WTC11 (cell line): ENCODE measurements at regions not wholly inside any gene's neighbourhood (a gene's known extent, or its start where the extent isn't known, plus 50 kb on each side); places are given as distances from the start of the nearest gene placed in this dataset.

ENCODE experiments used
- ATAC-seq: fragments of 200-7000 bp; cut with Tn5 transposase; 2 replicates; pipeline ENCODE4 v1.10.0; 2021; ENCODE audit warnings: mild to moderate bottlenecking, moderate library complexity
- CTCF ChIA-PET: fragments of 300-600 bp; sonication (Branson Sonifier 250); formaldehyde crosslinking; loops from one replicate; lab custom pipeline; 2021; ENCODE audit warnings: antibody characterized with exemption; lab: Charles Lee
- POLR2A ChIA-PET: fragments of 350-600 bp; sonication (Branson Sonifier 250); formaldehyde crosslinking; loops from one replicate; lab custom pipeline; 2021; ENCODE audit warnings: antibody characterized with exemption; lab: Charles Lee
- DNase-seq: peaks from one replicate; pipeline ENCODE4 v3.0.0; 2021; ENCODE audit warnings: low spot score
- H3K27ac Mint-ChIP-seq: 2 replicates; pipeline ENCODE4 v1.8.0; 2021; ENCODE audit warnings: mixed read lengths
- H3K27me3 Mint-ChIP-seq: 2 replicates; pipeline ENCODE4 v1.8.0; 2021; ENCODE audit warnings: low read depth, mild to moderate bottlenecking, moderate library complexity, mixed read lengths
- H3K36me3 Mint-ChIP-seq: 2 replicates; pipeline ENCODE4 v1.8.0; 2021; ENCODE audit warnings: mixed read lengths
- H3K4me1 Mint-ChIP-seq: 2 replicates; pipeline ENCODE4 v1.8.0; 2022; ENCODE audit warnings: mixed read lengths
- H3K4me3 Mint-ChIP-seq: 2 replicates; pipeline ENCODE4 v1.8.0; 2021; ENCODE audit warnings: mild to moderate bottlenecking, moderate library complexity, mixed read lengths
- H3K9me3 Mint-ChIP-seq: 2 replicates; pipeline ENCODE4 v1.8.0; 2021; ENCODE audit warnings: mixed read lengths
- ATF1 ChIP-seq: sonication (generic); formaldehyde crosslinking; IDR thresholded peaks from 2 replicates; pipeline ENCODE4 v1.8.1; 2023; ENCODE audit warnings: mild to moderate bottlenecking, moderate library complexity, missing genetic modification reagents
- CREB1 ChIP-seq: sonication (generic); formaldehyde crosslinking; IDR thresholded peaks from 2 replicates; pipeline ENCODE4 v1.8.0; 2023; ENCODE audit warnings: mild to moderate bottlenecking, missing genetic modification reagents
- CREM ChIP-seq: sonication (generic); formaldehyde crosslinking; IDR thresholded peaks from 2 replicates; pipeline ENCODE4 v1.8.1; 2022; ENCODE audit warnings: mild to moderate bottlenecking, missing genetic modification reagents, moderate library complexity
- ELF4 ChIP-seq: sonication (generic); formaldehyde crosslinking; IDR thresholded peaks from 2 replicates; pipeline ENCODE4 v1.8.1; 2022; ENCODE audit warnings: low read depth, mild to moderate bottlenecking, moderate library complexity, missing genetic modification reagents
- ESRRA ChIP-seq: sonication (generic); formaldehyde crosslinking; IDR thresholded peaks from 2 replicates; pipeline ENCODE4 v1.8.1; 2022; ENCODE audit warnings: mild to moderate bottlenecking, missing genetic modification reagents, borderline replicate concordance
- FOXJ3 ChIP-seq: sonication (generic); formaldehyde crosslinking; IDR thresholded peaks from 2 replicates; pipeline ENCODE4 v1.9.0; 2021; ENCODE audit warnings: missing genetic modification reagents, mild to moderate bottlenecking, borderline replicate concordance
- JUN ChIP-seq: sonication (generic); formaldehyde crosslinking; IDR thresholded peaks from 2 replicates; pipeline ENCODE4 v1.8.0; 2023; ENCODE audit warnings: mild to moderate bottlenecking, missing genetic modification reagents
- NFATC4 ChIP-seq: fragments of 250-450 bp; sonication (Bioruptor Pico); IDR thresholded peaks from 2 replicates; pipeline ENCODE4 v1.9.0; 2021; ENCODE audit warnings: mild to moderate bottlenecking
- PRRX2 ChIP-seq: fragments of 250-450 bp; sonication (Bioruptor Pico); IDR thresholded peaks from 2 replicates; pipeline ENCODE4 v1.8.0; 2021; ENCODE audit warnings: mild to moderate bottlenecking
- RORB ChIP-seq: fragments of 250-450 bp; sonication (Bioruptor Pico); IDR thresholded peaks from 2 replicates; pipeline ENCODE4 v1.9.0; 2021; ENCODE audit warnings: mild to moderate bottlenecking
- TP53 ChIP-seq: sonication (generic); formaldehyde crosslinking; IDR thresholded peaks from 2 replicates; pipeline ENCODE4 v1.8.1; 2023; ENCODE audit warnings: mild to moderate bottlenecking, missing genetic modification reagents
- ZNF138 ChIP-seq: sonication (generic); formaldehyde crosslinking; conservative IDR thresholded peaks from 2 replicates; pipeline ENCODE4 v1.8.1; 2022; ENCODE audit warnings: mild to moderate bottlenecking, moderate library complexity, missing genetic modification reagents
- ZNF219 ChIP-seq: sonication (generic); formaldehyde crosslinking; IDR thresholded peaks from 2 replicates; pipeline ENCODE4 v1.8.0; 2023; ENCODE audit warnings: missing genetic modification reagents, mild to moderate bottlenecking, borderline replicate concordance
- TF ChIP-seq, protein P1 (sequence below): sonication (generic); formaldehyde crosslinking; IDR thresholded peaks from 2 replicates; pipeline ENCODE4 v1.8.1; 2022; ENCODE audit warnings: mild to moderate bottlenecking, moderate library complexity, missing genetic modification reagents
- TF ChIP-seq, protein P2 (sequence below): sonication (generic); formaldehyde crosslinking; conservative IDR thresholded peaks from 2 replicates; pipeline ENCODE4 v1.8.1; 2023; ENCODE audit warnings: mild to moderate bottlenecking, low read depth, missing genetic modification reagents, moderate library complexity
- TF ChIP-seq, protein P3 (sequence below): sonication (generic); formaldehyde crosslinking; IDR thresholded peaks from 2 replicates; pipeline ENCODE4 v1.8.0; 2022; ENCODE audit warnings: mild to moderate bottlenecking, missing genetic modification reagents
- TF ChIP-seq, protein P4 (sequence below): sonication (generic); formaldehyde crosslinking; IDR thresholded peaks from 2 replicates; pipeline ENCODE4 v1.8.1; 2022; ENCODE audit warnings: low read depth, mild to moderate bottlenecking, moderate library complexity, missing genetic modification reagents, borderline replicate concordance
- TF ChIP-seq, protein P5 (sequence below): sonication (generic); formaldehyde crosslinking; IDR thresholded peaks from 2 replicates; pipeline ENCODE4 v1.8.0; 2022; ENCODE audit warnings: mild to moderate bottlenecking, missing genetic modification reagents
- TF ChIP-seq, protein P6 (sequence below): sonication (generic); formaldehyde crosslinking; IDR thresholded peaks from 2 replicates; pipeline ENCODE4 v1.8.1; 2023; ENCODE audit warnings: mild to moderate bottlenecking, missing genetic modification reagents, borderline replicate concordance
- TF ChIP-seq, protein P7 (sequence below): fragments of 250-450 bp; sonication (Bioruptor Pico); IDR thresholded peaks from 2 replicates; pipeline ENCODE4 v1.9.0; 2021; ENCODE audit warnings: moderate library complexity, mild to moderate bottlenecking, inconsistent platforms, borderline replicate concordance
- TF ChIP-seq, protein P8 (sequence below): sonication (generic); formaldehyde crosslinking; IDR thresholded peaks from 2 replicates; pipeline ENCODE4 v1.8.1; 2023; ENCODE audit warnings: mild to moderate bottlenecking, missing genetic modification reagents, moderate library complexity

DNA sequence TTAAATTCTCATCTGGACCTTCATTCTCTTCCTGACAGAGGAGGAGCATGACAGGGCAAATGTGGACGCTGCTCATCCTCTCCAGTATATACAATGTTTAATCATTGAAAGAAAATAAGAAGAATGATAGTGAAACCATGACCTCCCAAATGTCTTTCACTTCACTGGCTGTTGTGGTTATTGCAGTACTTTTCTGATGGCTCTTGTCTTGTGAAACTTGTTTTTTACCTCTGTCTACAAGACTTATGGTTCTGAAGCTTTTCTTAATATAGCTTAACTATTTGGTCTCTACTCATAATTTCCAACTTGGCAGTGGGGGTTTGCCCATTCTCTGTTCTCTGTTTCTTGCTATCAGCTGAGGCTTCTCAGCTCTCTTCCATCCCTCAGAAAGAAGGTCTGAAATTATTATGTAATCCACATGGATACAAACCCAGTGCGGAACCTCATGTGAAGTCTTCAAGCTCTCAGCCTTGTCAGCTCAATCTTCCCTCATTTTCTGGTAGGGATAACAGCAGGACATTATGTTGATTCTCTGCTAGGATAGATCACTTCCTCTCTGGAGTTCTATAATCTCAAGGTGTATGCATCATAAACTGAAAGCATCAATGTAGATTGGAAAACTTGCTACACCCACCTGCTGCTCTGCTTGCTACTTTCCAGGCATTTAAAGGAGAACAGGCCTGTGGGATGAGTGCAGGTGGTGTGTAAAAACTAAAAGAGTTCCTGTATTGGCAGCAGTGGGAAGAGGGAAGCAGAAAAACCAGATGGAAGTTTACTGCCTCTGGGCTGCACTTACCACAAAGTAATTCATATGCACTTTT is 250.3 kb upstream of the HTR2A start (continued):
- TF ChIP-seq, protein P1, sequence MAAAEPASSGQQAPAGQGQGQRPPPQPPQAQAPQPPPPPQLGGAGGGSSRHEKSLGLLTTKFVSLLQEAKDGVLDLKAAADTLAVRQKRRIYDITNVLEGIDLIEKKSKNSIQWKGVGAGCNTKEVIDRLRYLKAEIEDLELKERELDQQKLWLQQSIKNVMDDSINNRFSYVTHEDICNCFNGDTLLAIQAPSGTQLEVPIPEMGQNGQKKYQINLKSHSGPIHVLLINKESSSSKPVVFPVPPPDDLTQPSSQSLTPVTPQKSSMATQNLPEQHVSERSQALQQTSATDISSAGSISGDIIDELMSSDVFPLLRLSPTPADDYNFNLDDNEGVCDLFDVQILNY: no peak
- TF ChIP-seq, protein P2, sequence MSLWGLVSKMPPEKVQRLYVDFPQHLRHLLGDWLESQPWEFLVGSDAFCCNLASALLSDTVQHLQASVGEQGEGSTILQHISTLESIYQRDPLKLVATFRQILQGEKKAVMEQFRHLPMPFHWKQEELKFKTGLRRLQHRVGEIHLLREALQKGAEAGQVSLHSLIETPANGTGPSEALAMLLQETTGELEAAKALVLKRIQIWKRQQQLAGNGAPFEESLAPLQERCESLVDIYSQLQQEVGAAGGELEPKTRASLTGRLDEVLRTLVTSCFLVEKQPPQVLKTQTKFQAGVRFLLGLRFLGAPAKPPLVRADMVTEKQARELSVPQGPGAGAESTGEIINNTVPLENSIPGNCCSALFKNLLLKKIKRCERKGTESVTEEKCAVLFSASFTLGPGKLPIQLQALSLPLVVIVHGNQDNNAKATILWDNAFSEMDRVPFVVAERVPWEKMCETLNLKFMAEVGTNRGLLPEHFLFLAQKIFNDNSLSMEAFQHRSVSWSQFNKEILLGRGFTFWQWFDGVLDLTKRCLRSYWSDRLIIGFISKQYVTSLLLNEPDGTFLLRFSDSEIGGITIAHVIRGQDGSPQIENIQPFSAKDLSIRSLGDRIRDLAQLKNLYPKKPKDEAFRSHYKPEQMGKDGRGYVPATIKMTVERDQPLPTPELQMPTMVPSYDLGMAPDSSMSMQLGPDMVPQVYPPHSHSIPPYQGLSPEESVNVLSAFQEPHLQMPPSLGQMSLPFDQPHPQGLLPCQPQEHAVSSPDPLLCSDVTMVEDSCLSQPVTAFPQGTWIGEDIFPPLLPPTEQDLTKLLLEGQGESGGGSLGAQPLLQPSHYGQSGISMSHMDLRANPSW (CRISPR knock-in tag): no peak
- TF ChIP-seq FOXJ3 (no peak), ZNF219 (CRISPR knock-in tag) (no peak), TP53 (CRISPR knock-in tag) (no peak), CREM (CRISPR knock-in tag) (no peak), ELF4 (CRISPR knock-in tag) (no peak)
- TF ChIP-seq, protein P3, sequence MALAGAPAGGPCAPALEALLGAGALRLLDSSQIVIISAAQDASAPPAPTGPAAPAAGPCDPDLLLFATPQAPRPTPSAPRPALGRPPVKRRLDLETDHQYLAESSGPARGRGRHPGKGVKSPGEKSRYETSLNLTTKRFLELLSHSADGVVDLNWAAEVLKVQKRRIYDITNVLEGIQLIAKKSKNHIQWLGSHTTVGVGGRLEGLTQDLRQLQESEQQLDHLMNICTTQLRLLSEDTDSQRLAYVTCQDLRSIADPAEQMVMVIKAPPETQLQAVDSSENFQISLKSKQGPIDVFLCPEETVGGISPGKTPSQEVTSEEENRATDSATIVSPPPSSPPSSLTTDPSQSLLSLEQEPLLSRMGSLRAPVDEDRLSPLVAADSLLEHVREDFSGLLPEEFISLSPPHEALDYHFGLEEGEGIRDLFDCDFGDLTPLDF (CRISPR knock-in tag): no peak
- TF ChIP-seq, protein P4, sequence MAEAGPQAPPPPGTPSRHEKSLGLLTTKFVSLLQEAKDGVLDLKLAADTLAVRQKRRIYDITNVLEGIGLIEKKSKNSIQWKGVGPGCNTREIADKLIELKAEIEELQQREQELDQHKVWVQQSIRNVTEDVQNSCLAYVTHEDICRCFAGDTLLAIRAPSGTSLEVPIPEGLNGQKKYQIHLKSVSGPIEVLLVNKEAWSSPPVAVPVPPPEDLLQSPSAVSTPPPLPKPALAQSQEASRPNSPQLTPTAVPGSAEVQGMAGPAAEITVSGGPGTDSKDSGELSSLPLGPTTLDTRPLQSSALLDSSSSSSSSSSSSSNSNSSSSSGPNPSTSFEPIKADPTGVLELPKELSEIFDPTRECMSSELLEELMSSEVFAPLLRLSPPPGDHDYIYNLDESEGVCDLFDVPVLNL (CRISPR knock-in tag): no peak
- TF ChIP-seq, all 79 proteins: peak for 0

DNA sequence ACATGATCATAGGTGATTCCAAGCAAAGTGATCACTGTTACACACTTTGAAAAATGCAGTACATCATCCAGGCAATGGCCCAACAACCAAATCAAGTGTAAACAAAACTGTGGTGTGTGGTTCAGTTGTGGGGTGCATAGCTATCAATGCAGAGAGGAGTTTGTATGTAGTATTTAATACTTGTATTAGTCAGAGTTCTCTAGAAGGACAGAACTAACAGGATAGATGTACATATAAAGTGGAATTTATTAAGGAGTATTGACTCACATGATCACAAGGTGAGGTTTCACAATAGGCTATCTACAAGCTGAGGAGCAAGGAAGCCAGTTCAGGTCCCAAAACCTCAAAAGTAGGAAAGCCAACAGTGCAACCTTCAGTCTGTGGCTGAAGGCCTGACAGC is 249.3 kb upstream of the HTR2A start:
- DNase-seq: no peak
- peaks cover 12% of the 10 kb centered on the region for H3K4me1 Mint-ChIP-seq
- no peak overlapping the region for H3K27ac Mint-ChIP-seq
- ChIA-PET CTCF (no interaction called here), POLR2A (no interaction called here)
- no peaks in the 10 kb centered on the region for H3K36me3 Mint-ChIP-seq
- H3K4me3 Mint-ChIP-seq: no peak overlapping the region
- no peaks in the 10 kb centered on the region for H3K27me3 Mint-ChIP-seq
- H3K9me3 Mint-ChIP-seq: no peaks in the 10 kb centered on the region
- TF ChIP-seq ESRRA (CRISPR knock-in tag) (no peak), PRRX2 (no peak), ATF1 (no peak), NFATC4 (CRISPR knock-in tag) (no peak), JUN (CRISPR knock-in tag) (no peak), ZNF138 (CRISPR knock-in tag) (no peak), RORB (no peak), CREB1 (CRISPR knock-in tag) (no peak), CREM (CRISPR knock-in tag) (no peak)
- TF ChIP-seq, protein P5, sequence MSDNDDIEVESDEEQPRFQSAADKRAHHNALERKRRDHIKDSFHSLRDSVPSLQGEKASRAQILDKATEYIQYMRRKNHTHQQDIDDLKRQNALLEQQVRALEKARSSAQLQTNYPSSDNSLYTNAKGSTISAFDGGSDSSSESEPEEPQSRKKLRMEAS (CRISPR knock-in tag): no peak
- TF ChIP-seq, protein P6, sequence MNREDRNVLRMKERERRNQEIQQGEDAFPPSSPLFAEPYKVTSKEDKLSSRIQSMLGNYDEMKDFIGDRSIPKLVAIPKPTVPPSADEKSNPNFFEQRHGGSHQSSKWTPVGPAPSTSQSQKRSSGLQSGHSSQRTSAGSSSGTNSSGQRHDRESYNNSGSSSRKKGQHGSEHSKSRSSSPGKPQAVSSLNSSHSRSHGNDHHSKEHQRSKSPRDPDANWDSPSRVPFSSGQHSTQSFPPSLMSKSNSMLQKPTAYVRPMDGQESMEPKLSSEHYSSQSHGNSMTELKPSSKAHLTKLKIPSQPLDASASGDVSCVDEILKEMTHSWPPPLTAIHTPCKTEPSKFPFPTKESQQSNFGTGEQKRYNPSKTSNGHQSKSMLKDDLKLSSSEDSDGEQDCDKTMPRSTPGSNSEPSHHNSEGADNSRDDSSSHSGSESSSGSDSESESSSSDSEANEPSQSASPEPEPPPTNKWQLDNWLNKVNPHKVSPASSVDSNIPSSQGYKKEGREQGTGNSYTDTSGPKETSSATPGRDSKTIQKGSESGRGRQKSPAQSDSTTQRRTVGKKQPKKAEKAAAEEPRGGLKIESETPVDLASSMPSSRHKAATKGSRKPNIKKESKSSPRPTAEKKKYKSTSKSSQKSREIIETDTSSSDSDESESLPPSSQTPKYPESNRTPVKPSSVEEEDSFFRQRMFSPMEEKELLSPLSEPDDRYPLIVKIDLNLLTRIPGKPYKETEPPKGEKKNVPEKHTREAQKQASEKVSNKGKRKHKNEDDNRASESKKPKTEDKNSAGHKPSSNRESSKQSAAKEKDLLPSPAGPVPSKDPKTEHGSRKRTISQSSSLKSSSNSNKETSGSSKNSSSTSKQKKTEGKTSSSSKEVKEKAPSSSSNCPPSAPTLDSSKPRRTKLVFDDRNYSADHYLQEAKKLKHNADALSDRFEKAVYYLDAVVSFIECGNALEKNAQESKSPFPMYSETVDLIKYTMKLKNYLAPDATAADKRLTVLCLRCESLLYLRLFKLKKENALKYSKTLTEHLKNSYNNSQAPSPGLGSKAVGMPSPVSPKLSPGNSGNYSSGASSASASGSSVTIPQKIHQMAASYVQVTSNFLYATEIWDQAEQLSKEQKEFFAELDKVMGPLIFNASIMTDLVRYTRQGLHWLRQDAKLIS (CRISPR knock-in tag): no peak
- TF ChIP-seq, protein P7, sequence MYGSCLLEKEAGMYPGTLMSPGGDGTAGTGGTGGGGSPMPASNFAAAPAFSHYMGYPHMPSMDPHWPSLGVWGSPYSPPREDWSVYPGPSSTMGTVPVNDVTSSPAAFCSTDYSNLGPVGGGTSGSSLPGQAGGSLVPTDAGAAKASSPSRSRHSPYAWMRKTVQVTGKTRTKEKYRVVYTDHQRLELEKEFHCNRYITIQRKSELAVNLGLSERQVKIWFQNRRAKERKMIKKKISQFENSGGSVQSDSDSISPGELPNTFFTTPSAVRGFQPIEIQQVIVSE (CRISPR knock-in tag): no peak
- TF ChIP-seq, protein P8, sequence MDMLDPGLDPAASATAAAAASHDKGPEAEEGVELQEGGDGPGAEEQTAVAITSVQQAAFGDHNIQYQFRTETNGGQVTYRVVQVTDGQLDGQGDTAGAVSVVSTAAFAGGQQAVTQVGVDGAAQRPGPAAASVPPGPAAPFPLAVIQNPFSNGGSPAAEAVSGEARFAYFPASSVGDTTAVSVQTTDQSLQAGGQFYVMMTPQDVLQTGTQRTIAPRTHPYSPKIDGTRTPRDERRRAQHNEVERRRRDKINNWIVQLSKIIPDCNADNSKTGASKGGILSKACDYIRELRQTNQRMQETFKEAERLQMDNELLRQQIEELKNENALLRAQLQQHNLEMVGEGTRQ (CRISPR knock-in tag): no peak
- TF ChIP-seq, all 79 proteins: peak for 0
- no peak for ATAC-seq
